Stimulated activated CD4-positive, alpha-beta T cell treated with anti-CD3 and anti-CD28 coated beads, TNF-alpha, amount 100 ng/mL, for 48 hours (primary cell): ENCODE measurements at regions not wholly inside any gene's neighbourhood (a gene's known extent, or its start where the extent isn't known, plus 50 kb on each side); places are given as distances from the start of the nearest gene placed in this dataset.
"Not testable (repeated sequence)": the region's sequence is repeated elsewhere in the genome, so short reads cannot be mapped to it uniquely, and the experiment has no call there.

Experiments used
- DNase-seq, 3 donors: peaks; one replicate each; pipeline ENCODE4 v3.0.0-alpha.2; 2020; ENCODE audit warnings: low read depth in 3 of 3

GRCh38 chr3:18126772-18127171, 298.4 kb downstream of the SATB1 start:
- DNase-seq: no peak

DNA sequence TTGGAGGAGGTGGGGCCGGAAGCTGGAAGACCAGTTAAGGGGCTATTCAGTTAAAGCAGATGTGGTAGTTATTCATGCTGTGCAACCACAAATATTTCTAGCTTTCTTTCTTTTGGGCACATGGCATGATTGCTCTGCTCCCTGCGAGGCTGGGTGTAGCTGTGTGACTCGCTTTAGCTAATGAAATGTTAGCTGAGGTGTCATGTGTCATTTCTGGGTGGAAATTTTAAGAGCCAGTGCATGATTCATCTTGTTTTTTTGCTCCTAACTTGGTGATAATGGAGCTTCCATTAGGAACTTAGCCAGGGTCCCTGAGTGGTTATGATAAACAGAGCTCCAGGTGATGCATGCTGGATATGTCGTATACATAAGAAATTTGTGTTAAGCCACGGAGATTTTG, 300.6 kb downstream of the SATB1 start:
- DNase-seq: no peak

DNA sequence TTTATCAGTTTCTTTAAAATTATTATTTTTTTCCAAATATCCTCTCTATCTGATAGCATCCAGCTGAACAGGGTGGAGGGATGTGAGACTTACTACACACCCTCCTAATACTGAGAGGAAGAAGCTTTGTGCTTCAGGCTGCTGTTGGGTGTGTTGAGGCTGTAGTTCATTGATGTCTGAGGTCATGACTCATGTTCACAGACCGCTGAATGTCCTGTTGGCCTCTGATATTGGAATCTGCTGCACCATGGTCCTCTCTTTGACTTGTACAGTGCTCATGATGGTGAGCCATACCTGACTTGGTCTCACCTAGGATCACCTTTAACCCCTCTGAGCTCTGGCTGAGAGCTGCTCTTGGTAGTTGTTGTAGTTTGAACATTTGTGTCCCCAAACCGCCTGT, 302.9 kb downstream of the SATB1 start:
- no peak for DNase-seq

- DNase-seq: no peak
Observed at GRCh38 chr3:18121020-18121419, 304.1 kb downstream of the SATB1 start.

- no peak for DNase-seq
Observed at GRCh38 chr3:18119866-18120265, 305.3 kb downstream of the SATB1 start.

DNA sequence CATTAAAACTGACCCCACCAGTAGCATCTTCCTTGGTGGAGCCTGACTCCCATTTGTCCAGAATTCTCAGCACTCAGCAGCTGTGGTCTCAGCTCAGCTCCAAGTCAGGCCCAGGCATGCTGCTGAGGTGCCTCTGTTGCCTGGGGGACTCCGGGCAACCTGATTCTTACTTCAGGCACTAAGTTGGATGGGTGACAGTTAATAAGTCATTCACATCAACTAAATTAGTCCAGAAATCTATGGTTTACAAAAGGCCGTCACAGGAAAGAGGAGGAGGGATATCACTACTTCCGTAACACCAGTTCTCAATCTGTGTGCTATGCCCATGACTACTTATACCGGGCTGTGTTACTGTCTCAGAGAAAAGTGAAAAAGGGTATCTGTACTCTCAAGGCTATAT, 310.2 kb downstream of the SATB1 start:
- DNase-seq: no peak

DNA sequence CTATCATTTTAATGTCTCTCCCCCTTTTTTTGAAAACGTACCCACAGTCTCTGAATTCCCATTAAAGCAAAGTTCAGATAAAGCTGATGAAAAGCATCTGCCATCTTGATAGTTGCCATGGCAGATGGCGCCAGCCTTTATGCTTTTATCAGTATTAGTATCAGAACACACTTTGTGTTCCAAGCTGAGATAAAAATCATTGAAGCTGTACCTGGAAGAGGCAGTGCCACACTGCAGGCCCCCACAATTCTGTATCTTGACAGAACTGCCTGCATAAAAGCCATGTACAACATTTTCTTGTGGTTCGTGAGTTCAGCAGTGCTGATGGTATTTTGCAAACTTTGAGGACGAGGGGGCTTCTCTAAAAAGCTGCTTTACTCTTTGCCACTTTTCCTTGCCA, 311.7 kb downstream of the SATB1 start:
- DNase-seq: no peak

- no peak for DNase-seq
Observed at GRCh38 chr3:18112674-18113375, 312.3 kb downstream of the SATB1 start.

DNA sequence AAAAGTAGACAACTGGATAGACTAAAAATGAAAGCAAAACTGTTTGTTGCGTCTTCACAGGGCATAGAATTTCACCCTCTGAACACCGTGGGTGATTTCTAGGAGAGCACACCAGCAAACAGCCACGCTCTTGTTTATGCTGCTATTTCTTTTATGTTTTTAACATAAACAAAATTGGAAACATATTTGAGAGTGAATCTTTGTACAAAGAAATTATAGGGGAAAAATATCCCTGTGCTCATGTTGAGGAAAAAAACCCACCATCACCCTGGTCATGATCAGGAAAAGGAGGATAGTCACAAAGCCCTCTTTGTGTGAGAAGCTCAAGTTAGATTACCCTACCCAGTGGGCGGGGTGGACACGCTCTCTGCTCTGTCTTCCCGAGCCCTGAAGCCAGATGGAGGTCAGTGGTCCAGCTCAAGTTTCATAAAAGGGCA, 313.3 kb downstream of the SATB1 start:
- DNase-seq: no peak

GRCh38 chr3:18103591-18103990, 321.5 kb downstream of the SATB1 start:
- no peak for DNase-seq

DNA sequence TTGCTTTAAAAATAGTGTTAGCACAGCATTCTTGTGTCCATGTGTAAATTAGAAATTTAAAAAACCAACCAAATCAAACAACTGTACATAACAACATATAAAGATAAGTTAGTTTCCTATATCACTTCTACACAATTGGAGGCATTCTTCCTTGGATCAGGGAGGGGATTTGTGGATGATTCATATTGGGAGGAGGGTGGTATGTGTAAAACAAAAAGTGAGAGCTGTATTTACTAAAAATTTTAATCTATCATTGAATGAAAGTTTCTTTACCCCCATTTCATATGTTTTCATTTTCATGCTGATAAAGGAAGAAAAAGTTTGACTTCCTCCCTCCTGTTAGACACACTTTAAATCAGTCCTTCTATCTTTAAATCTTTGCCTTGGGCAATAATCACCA, 325.0 kb downstream of the SATB1 start:
- DNase-seq: no peak

DNA sequence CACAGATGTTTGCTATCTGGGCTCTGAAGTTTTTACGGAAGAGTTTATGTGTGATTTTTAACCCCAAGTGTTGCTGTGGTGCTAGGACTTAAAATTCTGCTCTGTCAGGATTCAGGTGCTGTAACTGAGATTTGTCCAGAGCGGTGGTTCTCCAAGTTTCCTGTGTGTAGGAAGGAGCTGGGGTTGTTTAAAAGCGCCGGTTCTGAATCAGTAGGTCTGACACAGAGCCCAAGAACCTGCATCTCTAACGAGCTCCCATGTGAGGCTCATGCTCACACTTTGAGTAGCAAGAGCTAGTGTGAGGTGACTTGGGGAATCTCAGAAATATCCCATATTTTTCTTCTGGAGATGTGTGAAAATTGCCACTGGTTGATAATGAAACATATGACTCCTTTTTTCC, 325.5 kb downstream of the SATB1 start:
- DNase-seq: no peak

- DNase-seq: peak; percentile 28 to 65 (median 29)
Observed at GRCh38 chr3:18098960-18099587, 326.1 kb downstream of the SATB1 start.

DNA sequence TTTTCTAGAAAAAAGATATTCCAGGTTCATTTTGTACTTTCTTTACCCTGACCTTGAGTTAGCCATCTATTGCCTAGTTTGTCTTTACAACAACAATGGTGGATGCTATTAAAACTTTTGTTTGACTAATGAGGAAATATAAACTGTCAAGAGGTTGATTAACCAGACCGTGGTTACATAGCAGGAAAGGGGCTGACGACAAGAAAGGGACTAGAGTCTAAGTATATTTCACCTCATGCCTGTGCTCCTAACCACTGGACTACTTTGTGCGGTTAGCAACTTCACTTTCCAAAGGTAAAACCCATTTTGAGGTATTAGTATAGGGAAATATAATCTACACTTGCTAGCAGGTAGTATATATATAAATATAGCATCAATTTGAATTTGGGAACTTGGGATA, 327.1 kb downstream of the SATB1 start:
- DNase-seq: no peak

DNA sequence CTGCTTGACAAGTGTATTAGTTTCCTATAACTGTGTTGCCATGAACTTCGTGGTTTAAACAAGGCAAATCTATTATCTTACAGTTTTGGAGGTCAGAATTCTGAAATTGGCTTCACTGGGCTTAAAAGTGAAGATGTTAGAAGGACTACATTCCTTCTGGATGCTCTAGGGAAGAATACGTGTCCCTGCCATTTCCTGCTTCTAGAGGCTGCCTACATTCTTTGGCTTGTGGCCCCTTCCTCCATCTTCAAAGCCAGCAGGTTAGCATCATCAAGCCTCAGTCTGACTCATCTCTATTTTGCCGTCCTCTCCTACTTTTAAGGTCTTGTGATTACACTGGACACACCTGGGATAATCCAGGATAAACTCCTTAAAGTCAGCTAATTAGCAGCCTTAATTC, 327.7 kb downstream of the SATB1 start:
- DNase-seq: no peak

- DNase-seq: no peak
Observed at GRCh38 chr3:18092726-18093125, 332.4 kb downstream of the SATB1 start.

DNA sequence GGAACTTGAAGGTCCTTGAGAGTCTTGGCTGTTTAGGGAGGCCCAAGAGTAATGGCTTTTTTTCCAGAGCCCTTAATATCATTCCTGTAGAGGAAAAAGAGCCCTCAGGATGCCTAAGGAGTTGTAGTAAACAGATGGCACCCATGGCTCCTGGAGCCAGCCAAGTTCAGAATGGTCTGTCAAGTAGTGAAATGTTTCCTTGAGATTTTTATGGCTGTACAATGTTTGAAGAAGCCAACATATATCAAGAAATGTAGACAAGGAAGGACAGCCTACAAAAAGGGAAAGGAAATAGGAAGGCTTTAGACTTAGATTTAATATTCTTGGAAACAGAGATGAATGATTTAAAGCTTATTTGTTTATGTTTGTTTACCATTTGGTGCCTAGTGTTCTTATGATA, 334.8 kb downstream of the SATB1 start:
- DNase-seq: no peak

DNA sequence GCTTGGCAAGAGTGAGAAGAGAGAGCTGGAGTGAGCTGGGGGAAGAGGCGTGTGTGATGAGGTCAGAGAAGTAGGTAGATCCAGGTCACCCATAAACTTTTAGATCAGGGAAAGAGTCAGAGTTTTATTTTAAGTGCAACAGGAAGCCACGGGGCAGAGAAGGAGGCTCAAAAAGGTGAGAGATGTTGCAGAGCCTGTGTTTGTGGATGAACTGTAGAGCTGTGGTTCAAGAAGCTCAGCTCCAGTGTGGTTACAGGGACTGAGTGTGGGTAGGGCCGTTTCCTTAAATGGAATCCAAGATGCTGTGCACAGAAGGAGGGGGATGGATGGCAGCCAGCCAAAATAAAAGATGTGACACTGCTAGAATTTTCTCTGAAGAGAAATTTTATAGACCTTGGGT, 337.2 kb downstream of the SATB1 start:
- DNase-seq: no peak

DNA sequence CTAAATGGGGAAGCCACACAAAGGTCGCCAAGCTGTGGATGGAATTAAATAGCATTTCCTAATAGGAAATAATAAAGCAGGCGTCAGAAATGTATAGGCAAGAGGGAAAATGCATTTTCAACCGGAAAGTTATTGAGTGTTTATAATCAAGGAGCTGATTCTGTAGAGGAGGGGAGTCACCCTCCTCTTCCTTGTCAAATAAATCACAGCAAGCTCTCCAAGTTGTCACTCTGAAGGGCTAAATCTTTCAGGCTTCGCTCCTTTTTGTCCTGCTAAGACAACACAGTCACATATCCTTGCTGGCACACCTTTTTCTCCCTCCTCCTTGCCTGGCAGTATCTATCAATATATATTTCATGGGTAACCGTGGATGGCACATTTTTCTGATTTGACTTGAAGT, 338.4 kb downstream of the SATB1 start:
- no peak for DNase-seq

GRCh38 chr3:18086078-18086477, 339.1 kb downstream of the SATB1 start:
- no peak for DNase-seq

DNA sequence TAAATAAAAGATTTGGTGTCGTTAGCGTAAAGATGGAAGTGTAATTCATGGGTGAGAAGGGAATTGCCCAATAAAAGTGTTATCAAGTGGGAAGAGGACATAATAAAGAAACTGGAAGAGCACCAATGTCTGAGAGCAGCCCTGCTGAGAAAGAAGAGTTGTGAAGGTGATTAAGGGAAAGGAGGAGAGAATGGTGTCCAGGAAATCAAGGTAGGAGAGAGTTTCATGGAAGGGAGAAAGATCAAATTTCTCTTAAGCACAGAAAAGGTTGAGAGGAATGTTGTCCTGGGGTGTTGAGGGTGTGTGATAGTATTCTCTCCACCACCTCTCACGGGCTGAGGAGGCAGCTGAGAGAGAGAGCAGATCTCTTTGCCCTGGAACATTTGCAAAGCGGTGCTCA, 339.7 kb downstream of the SATB1 start:
- no peak for DNase-seq

DNA sequence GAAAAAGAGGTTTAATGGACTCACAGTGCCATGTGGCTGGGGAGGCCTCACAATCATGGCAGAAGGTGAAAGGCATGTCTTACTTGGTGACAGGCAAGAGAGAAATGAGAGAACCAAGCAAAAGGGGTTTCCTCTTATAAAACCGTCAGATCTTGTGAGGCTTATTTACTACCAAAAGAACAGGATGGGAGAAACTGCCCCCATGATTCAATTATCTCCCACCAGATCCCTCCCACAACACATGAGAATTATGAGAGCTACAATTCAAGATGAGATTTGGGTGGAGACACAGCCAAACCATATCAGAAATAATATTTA, 340.8 kb upstream of the TBC1D5 start:
- DNase-seq: not testable (repeated sequence)

- DNase-seq: no peak
Observed at GRCh38 chr3:18082551-18083272, 340.3 kb upstream of the TBC1D5 start.
